Neural cell (in vitro differentiated cells): ENCODE measurements at regions not wholly inside any gene's neighbourhood (a gene's known extent, or its start where the extent isn't known, plus 50 kb on each side); places are given as distances from the start of the nearest gene placed in this dataset.

ENCODE experiments used
- CTCF ChIP-seq: fragments of 450-650 bp; IDR thresholded peaks from 2 replicates; pipeline ENCODE4 v1.5.1; 2014; ENCODE audit warnings: antibody characterized with exemption, mild to moderate bottlenecking, moderate library complexity; ENCODE audit not compliant: poor library complexity, severe bottlenecking
- EP300 ChIP-seq: fragments of 450-650 bp; conservative IDR thresholded peaks from 2 replicates; pipeline ENCODE4 v1.6.1; 2014; ENCODE audit warnings: antibody characterized with exemption, mild to moderate bottlenecking, moderate library complexity; ENCODE audit not compliant: poor library complexity, severe bottlenecking
- EZH2 ChIP-seq: fragments of 200-600, 300-800 bp; shearing (Covaris generic), sonication (generic); IDR thresholded peaks from 2 replicates; pipeline ENCODE4 v1.6.1; 2014; ENCODE audit warnings: antibody characterized with exemption, low read length, borderline replicate concordance, mild to moderate bottlenecking; ENCODE audit not compliant: insufficient read depth, poor library complexity, severe bottlenecking
- POLR2AphosphoS5 ChIP-seq: IDR thresholded peaks from 2 replicates; pipeline ENCODE4 v1.6.1; 2012
- RAD21 ChIP-seq: fragments of 450-650 bp; conservative IDR thresholded peaks from 2 replicates; pipeline ENCODE4 v1.6.1; 2014; ENCODE audit warnings: antibody characterized with exemption, mild to moderate bottlenecking, moderate library complexity
- REST ChIP-seq: IDR thresholded peaks from 2 replicates; pipeline ENCODE4 v1.6.1; 2012; ENCODE audit warnings: borderline replicate concordance
- TAF1 ChIP-seq: IDR thresholded peaks from 2 replicates; pipeline ENCODE4 v1.6.1; 2012; ENCODE audit warnings: low read depth

- TF ChIP-seq CTCF (no peak), EP300 (no peak), RAD21 (no peak), POLR2AphosphoS5 (no peak), EZH2 (no peak), REST (no peak), TAF1 (no peak)
Measured at GRCh38 chr13:53342623-53343360, 314.2 kb downstream of the OLFM4 start.
